A549 (cell line): ENCODE measurements at regions not wholly inside any gene's neighbourhood (a gene's known extent, or its start where the extent isn't known, plus 50 kb on each side); places are given as distances from the start of the nearest gene placed in this dataset.

ENCODE experiments used
- POLR2A ChIP-seq: IDR thresholded peaks from 2 replicates; pipeline ENCODE4 v1.6.1; 2012; ENCODE audit warnings: mild to moderate bottlenecking, low read length
- RAD21 ChIP-seq, 2 experiments: fragments of >200 bp in 1 of 2; sonication (Bioruptor Twin) in 1 of 2; formaldehyde crosslinking in 1 of 2; IDR thresholded peaks in 1 of 2; conservative IDR thresholded peaks in 1 of 2; 2 replicates in 1 of 2; 3 replicates in 1 of 2; pipeline ENCODE4 v1.6.1; 2012 to 2018; ENCODE audit warnings: inconsistent platforms in 1 of 2
- TF ChIP-seq, protein P1 (sequence below): fragments of >200 bp; sonication (Bioruptor Twin); formaldehyde crosslinking; IDR thresholded peaks from 3 replicates; pipeline ENCODE4 v1.5.1; 2016

DNA sequence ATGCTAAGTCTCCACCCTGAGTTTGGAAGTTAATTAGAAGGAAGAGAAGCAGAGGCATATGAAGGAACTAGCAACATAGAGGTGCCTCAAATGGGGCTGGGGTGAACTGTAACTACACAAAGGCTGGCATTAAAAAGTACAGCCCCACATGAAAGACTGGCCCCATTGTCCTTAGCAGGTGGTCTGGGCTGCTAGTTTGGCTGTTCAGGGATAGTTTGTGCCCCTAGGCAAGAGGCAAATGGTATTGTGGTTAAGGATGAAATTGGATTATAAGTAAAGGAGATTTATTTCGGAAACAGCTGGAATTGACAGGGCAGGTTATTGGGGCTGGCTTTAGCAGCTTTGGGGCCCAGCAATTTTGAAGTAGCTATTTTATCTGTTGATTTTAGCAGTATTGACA lies 365.7 kb upstream of the TNP1 start:
- TF ChIP-seq RAD21 (conservative IDR thresholded peaks at IDR 0.05 in 1 of 2, IDR thresholded peaks at IDR 0.05 in 1 of 2) (no peak), POLR2A (no peak)
- TF ChIP-seq, protein P1, sequence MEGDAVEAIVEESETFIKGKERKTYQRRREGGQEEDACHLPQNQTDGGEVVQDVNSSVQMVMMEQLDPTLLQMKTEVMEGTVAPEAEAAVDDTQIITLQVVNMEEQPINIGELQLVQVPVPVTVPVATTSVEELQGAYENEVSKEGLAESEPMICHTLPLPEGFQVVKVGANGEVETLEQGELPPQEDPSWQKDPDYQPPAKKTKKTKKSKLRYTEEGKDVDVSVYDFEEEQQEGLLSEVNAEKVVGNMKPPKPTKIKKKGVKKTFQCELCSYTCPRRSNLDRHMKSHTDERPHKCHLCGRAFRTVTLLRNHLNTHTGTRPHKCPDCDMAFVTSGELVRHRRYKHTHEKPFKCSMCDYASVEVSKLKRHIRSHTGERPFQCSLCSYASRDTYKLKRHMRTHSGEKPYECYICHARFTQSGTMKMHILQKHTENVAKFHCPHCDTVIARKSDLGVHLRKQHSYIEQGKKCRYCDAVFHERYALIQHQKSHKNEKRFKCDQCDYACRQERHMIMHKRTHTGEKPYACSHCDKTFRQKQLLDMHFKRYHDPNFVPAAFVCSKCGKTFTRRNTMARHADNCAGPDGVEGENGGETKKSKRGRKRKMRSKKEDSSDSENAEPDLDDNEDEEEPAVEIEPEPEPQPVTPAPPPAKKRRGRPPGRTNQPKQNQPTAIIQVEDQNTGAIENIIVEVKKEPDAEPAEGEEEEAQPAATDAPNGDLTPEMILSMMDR, result no peak
